ENCODE measurements at regions not wholly inside any gene's neighbourhood (a gene's known extent, or its start where the extent isn't known, plus 50 kb on each side); places are given as distances from the start of the nearest gene placed in this dataset.
"Not testable (repeated sequence)": the region's sequence is repeated elsewhere in the genome, so short reads cannot be mapped to it uniquely, and the experiment has no call there.

GRCh38 chr9:95391271-95391670, 73.8 kb upstream of the FANCC start:
- DNase-seq (ENCODE audit: low read depth in 2 of 2) = not testable (repeated sequence)

DNA sequence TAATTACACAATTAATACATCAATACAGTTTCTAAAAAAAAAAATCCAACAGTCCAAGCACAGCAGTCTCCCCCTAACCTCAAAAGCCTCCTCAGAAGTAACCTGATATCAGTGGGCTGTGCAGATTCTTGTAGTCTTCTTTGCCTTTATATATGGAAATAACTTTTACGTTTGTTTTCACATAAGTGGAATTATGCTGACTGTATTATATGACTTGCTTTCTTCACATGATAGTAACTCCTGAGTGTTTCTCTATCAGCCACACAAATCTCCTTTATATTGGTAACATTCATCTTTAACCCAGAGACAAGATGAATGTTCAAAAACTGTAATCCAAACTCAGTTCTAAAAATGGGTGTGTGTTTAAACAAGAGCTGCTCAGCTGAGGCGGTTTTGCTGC, 71.9 kb upstream of the FANCC start:
- DNase-seq (ENCODE audit: low read depth in 2 of 2) = no peak

GRCh38 chr9:95386843-95387242, 69.3 kb upstream of the FANCC start:
- no peak for DNase-seq (ENCODE audit: low read depth in 2 of 2)

DNA sequence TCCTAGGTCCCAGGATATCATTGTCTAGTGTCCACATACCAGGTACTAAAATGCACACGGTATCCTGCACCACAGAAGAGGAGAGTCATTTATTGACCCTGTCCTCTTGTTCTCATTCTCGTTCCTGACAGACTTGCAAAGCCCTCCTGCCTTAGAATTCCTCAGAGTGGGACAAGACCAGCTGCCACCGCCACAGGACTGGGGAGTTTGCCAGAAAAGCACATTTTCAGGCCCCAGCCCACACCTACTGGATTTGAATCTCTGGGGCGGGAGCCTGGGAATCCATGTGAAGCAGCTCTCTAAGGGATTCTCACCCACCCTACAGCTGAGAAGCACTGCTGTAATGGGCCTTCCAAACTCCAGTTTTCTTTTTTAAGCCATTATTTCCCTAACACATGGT, 68.0 kb upstream of the FANCC start:
- DNase-seq (ENCODE audit: low read depth in 2 of 2) = no peak

- DNase-seq (ENCODE audit: low read depth in 2 of 2) = no peak
Observed at GRCh38 chr9:95383845-95384244, 66.3 kb upstream of the FANCC start.

GRCh38 chr9:95383185-95383676, 65.7 kb upstream of the FANCC start:
- DNase-seq (ENCODE audit: low read depth in 2 of 2) = peak; percentile 77 to 78

- no peak for DNase-seq (ENCODE audit: low read depth in 2 of 2)
Observed at GRCh38 chr9:95382433-95382832, 64.9 kb upstream of the FANCC start.

DNA sequence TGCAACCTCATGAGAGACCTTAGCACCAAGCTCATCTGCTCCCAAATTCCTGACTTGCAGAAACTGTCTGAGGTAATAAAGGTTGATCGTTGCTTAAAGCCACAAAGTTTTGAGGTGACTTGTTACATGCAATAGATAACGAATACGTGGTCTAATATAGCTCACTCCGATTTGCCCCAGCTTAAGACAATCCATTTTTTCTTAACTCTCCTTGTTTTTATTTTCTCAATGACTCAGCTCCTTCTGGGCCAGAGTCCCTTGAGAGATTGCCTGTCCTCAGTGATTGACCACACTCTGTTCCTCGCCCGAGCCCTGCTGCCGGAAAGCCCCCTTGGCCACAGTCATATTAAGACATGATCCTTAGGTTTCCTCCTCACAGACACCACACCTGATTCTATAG, 63.7 kb upstream of the FANCC start:
- no peak for DNase-seq (ENCODE audit: low read depth in 2 of 2)

DNA sequence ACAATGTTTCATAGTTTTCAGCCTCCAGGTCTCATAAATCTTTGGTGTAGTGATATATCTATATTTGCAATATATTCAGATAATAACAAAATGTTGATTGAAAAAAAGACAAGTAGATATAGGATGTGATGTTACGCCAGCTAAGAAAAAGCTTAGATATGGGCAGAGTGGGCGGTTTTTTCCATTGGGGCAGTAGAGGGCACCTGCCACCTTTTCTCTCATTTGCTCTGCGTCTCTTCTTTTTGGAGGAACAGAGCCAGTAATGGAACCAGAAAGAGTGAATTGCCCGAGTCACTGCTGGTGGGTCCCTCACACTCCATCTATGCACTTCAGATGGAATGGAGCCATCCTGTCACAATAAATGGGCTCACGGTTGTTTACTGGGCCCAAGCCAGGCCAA, 62.1 kb upstream of the FANCC start:
- no peak for DNase-seq (ENCODE audit: low read depth in 2 of 2)

DNA sequence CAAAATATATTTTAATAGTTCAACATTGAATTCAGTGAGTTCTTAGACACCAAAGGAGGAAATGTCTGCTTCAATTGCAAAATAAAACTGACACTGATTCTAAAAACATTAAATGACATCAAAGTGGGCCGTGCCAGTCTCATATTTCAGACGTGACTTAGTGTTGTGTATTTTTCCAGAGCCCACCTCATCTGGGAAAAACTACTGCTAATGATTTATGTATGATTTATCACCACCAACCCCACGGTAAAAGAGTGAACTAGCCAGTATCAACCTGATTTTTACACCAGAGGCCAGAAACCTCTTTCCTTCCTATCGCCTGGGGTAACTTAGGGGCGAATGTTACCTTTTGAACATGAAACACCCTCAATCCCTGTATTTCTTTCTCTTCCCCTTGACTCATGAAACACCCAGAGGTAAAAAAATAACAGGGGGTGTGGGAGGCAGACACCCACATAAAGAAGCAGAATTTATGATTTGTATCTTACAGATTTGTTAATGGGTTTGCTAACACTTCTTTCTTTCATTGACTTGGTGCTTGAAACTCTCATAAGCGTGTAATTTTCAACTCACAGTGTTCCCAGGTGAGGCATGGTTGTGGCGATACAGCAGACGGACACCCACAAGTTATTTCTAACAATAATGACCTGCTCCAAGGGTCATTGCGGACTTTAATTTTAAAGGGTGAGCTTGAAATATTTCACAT, 56.4 kb upstream of the FANCC start:
- no peak for DNase-seq (ENCODE audit: low read depth in 2 of 2)

GRCh38 chr9:95373069-95373681, 55.7 kb upstream of the FANCC start:
- DNase-seq (ENCODE audit: low read depth in 2 of 2) = no peak

- DNase-seq (ENCODE audit: low read depth in 2 of 2) = peak in 1 of 2 experiments; percentile 40
Observed at GRCh38 chr9:95370064-95370463, 52.6 kb upstream of the FANCC start.

DNA sequence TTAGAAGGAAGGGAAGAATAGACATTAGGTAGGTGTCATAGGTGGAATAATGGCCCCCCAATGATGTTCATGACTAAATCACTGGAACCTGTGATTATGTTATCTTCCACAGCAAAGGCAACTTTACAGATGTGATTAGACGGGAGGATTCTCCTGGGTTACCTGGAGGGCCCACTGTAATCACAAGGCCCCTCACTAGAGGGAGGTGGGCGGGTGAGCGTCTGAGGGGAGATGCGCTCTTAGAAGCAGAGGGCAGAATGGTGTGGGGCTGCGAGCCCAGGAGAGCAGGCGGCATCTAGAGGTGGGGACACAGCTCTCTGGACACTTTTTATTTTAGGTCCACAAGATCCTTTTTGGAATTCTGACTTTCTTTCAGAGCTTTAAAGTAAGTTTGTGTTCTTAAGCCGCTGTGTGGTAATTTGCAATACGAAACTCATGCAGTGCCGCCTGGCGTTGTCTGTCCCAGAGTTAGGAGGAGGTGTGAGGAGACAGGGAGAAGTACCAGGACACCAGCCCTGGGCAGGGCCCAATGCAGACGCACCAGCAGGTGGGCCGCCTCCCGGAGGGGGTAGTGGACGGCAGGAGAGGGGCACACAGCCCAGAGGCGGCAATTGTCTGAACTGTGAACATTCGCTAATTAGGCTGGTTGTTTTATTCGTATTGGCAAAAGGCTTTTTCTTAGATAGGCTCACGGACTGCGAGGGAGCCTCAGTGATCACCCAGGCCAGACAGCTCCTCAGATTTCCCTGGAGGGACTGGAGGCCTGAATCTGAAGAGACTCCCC, 51.1 kb upstream of the FANCC start:
- DNase-seq (ENCODE audit: low read depth in 2 of 2) = no peak

Data from fibroblast of skin of left biceps (primary cell).